ENCODE measurements at regions not wholly inside any gene's neighbourhood (a gene's known extent, or its start where the extent isn't known, plus 50 kb on each side); places are given as distances from the start of the nearest gene placed in this dataset.
"Not testable (repeated sequence)": the region's sequence is repeated elsewhere in the genome, so short reads cannot be mapped to it uniquely, and the experiment has no call there.

DNA sequence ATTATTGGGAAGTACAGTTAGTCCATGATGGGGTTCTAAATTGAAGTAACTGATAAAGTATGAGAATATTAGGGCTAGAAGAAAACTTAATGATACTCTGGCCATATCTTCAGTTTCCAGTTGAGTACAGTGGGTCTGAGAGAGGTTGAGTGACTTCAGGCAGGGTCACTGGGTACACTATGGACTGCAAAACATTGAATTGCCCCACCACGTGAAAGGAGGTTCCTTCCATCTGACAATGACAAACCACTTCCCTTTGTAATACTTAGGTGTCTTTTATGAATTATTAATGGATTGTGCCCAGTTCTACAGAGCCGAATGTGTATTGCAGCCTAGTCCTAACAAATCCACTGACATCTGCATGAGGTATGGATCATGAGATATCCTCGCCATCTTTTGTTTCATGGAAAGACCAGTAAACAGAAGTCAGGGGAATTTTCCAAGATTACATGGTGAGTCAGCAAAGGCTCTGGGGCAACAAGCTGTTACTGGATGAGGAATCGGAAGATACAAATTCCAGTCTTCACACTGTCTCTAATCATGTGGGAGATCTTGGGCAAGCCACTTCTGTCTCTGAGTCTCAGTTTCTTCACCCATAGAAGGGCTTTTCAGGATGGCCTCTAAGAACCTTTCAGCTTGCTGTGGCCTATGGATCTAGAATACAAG lies 66.5 kb upstream of the BCL6 start:
- TF ChIP-seq POLR2A (IDR thresholded peaks at IDR 0.05): no peak
- TF ChIP-seq, protein P1, sequence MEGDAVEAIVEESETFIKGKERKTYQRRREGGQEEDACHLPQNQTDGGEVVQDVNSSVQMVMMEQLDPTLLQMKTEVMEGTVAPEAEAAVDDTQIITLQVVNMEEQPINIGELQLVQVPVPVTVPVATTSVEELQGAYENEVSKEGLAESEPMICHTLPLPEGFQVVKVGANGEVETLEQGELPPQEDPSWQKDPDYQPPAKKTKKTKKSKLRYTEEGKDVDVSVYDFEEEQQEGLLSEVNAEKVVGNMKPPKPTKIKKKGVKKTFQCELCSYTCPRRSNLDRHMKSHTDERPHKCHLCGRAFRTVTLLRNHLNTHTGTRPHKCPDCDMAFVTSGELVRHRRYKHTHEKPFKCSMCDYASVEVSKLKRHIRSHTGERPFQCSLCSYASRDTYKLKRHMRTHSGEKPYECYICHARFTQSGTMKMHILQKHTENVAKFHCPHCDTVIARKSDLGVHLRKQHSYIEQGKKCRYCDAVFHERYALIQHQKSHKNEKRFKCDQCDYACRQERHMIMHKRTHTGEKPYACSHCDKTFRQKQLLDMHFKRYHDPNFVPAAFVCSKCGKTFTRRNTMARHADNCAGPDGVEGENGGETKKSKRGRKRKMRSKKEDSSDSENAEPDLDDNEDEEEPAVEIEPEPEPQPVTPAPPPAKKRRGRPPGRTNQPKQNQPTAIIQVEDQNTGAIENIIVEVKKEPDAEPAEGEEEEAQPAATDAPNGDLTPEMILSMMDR (IDR thresholded peaks at IDR 0.05): no peak
- no peak for TF ChIP-seq EP300 (IDR thresholded peaks at IDR 0.05)

DNA sequence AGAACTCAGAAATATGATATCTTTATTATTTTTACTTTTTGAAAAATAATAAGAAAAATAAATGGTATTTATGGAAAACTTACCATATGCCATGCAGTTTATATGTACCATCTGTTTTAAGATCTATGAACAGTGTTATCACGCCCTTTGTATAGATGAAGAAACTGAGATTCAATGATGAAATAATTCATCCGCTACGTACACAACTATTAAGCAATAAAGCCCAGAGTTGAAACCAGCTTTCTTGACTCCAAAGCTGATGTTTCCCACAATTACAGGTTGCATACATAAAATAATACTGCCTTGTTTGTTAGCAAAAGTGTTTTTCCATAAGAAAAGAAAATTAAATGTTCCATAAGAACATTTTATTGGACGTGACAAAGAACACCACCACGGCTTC lies 67.2 kb upstream of the BCL6 start:
- WGBS, 2 donors: 86 to 94% methylated on average over 5 of the region's 5 CpGs
- no peaks in the 10 kb centered on the region for H3K36me3 ChIP-seq
- DNase-seq (ENCODE audit: low spot score in 2 of 2): no peak
- H3K9me3 ChIP-seq: no peaks in the 10 kb centered on the region
- no peak overlapping the region for H3K27ac ChIP-seq
- H3K4me3 ChIP-seq: no peak overlapping the region
- H3K4me1 ChIP-seq: peaks cover 0 to 31% (median 6%) of the 10 kb centered on the region in 4 donors
- H3K27me3 ChIP-seq: no peaks in the 10 kb centered on the region
- TF ChIP-seq EP300 (IDR thresholded peaks at IDR 0.05) (no peak), POLR2A (IDR thresholded peaks at IDR 0.05) (no peak)
- TF ChIP-seq, protein P1 (IDR thresholded peaks at IDR 0.05): no peak

More for the DNA sequence above, 66.5 kb upstream of the BCL6 start:
- peaks cover 0 to 31% (median 6%) of the 10 kb centered on the region in 4 donors for H3K4me1 ChIP-seq
- no peaks in the 10 kb centered on the region for H3K9me3 ChIP-seq
- DNase-seq (ENCODE audit: low spot score in 2 of 2): no peak
- H3K27ac ChIP-seq: no peak overlapping the region
- H3K4me3 ChIP-seq: no peak overlapping the region
- WGBS, 2 donors: 83 to 85% methylated on average over 4 of the region's 4 CpGs
- no peaks in the 10 kb centered on the region for H3K36me3 ChIP-seq
- H3K27me3 ChIP-seq: no peaks in the 10 kb centered on the region

DNA sequence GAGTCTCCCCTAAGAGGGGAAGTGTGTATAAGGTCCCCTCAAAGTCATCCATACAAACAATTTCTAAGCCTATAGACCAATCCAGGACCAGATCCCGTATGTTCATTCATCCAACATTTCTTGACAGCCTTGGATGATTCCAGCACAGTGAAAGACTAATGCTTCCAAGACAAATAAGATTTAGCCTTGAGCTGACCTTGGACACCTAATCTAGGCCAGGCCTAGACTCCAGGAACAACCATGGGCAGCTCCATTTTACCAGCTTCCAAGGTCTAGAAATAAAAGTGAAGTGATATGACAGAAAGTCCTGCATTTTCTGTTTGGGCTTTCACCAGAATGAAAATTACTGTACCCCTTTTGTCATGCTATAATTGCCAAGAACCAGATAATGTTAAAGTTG lies 67.9 kb upstream of the BCL6 start:
- H3K9me3 ChIP-seq: no peaks in the 10 kb centered on the region
- no peak overlapping the region for H3K27ac ChIP-seq
- TF ChIP-seq POLR2A (IDR thresholded peaks at IDR 0.05) (no peak), EP300 (IDR thresholded peaks at IDR 0.05) (no peak)
- TF ChIP-seq, protein P1 (IDR thresholded peaks at IDR 0.05): no peak
- no peak overlapping the region for H3K4me3 ChIP-seq
- 93 to 94% methylated on average over 1 of the region's 1 CpG for WGBS, 2 donors
- no peaks in the 10 kb centered on the region for H3K36me3 ChIP-seq
- no peak for DNase-seq (ENCODE audit: low spot score in 2 of 2)
- peaks cover 0 to 30% (median 6%) of the 10 kb centered on the region in 4 donors for H3K4me1 ChIP-seq
- H3K27me3 ChIP-seq: no peaks in the 10 kb centered on the region

DNA sequence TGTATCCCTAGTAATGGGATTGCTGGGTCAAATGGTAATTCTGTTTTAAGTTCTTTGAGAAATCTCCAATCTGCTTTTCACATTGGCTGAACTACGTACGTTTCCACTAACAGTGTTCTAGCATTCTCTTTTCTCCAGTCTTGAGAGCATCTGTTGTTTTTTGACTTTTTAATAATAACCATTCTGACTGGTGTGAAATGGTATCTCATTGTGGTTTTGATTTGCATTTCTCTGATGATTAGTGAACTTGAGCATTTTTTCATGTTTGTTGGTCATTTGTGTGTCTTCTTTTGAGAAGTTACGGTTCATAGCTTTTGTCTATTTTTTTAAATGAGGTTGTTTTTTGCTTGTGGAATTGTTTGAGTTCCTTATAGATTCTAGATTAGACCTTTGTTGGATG lies 72.5 kb upstream of the BCL6 start:
- H3K36me3 ChIP-seq; DNase-seq (ENCODE audit: low spot score in 2 of 2); H3K4me1 ChIP-seq; H3K27ac ChIP-seq; H3K4me3 ChIP-seq; H3K27me3 ChIP-seq; H3K9me3 ChIP-seq: not testable (repeated sequence)
- WGBS, 2 donors: 90 to 93% methylated on average over 3 of the region's 3 CpGs

DNA sequence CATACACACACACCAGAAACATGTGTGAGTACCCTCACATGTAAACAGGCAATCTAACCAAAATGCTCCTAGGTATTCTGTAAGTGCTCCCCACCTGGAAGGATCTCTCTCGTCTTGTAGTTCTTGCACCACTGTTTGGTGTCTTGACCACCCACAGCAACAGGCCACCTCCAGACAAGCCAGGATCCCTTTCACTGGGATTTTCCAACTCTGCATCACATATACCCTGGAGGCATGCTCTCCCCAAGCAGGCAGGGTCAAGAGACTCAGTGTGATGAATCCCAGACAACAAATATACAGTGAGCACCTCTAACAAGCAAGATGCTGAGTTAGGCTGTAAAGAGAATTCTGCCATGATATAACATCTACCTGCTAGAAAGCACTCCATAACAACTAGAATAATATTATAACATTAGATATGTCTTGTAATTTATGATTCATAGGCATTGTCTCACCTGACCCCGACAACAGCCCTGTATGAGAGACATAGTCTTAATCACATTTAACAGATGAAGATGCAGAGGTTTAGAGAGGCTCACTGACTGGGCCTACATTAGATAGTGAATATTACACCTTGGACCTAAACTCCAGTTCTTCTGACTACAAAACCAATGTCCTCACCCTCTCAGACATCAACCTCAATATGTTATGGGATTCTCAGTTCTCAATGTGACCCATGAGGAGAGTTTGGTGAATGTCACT lies 76.5 kb upstream of the BCL6 start:
- DNase-seq (ENCODE audit: low spot score in 2 of 2): no peak
- Histone ChIP-seq H3K9me3 (no peaks in the 10 kb centered on the region), H3K27me3 (no peaks in the 10 kb centered on the region), H3K4me1 (no peaks in the 10 kb centered on the region), H3K27ac (no peak overlapping the region), H3K4me3 (no peak overlapping the region), H3K36me3 (no peaks in the 10 kb centered on the region)
- TF ChIP-seq, protein P1 (IDR thresholded peaks at IDR 0.05): no peak
- 87 to 91% methylated on average over 2 of the region's 2 CpGs for WGBS, 2 donors
